OCI-LY1 (cell line): ENCODE measurements at regions not wholly inside any gene's neighbourhood (a gene's known extent, or its start where the extent isn't known, plus 50 kb on each side); places are given as distances from the start of the nearest gene placed in this dataset.
"Not testable (repeated sequence)": the region's sequence is repeated elsewhere in the genome, so short reads cannot be mapped to it uniquely, and the experiment has no call there.

Experiments
- H2AFZ ChIP-seq: fragments of 200-600 bp; sonication (generic), shearing (Covaris generic); 2 replicates; pipeline ENCODE4 v1.6.0; 2014; ENCODE audit warnings: antibody characterized with exemption, mild to moderate bottlenecking, low read length
- H3F3A ChIP-seq: fragments of 200-600 bp; sonication (generic), shearing (Covaris generic); 2 replicates; pipeline ENCODE4 v1.6.0; 2014; ENCODE audit warnings: mild to moderate bottlenecking, antibody characterized with exemption, low read length, moderate library complexity; ENCODE audit not compliant: insufficient read depth
- H3K27ac ChIP-seq: fragments of 200-600 bp; sonication (generic); 2 replicates; pipeline ENCODE4 v1.5.1; 2014; ENCODE audit warnings: low read length, mixed run types, mild to moderate bottlenecking, low read depth; ENCODE audit not compliant: poor library complexity, severe bottlenecking
- H3K27me3 ChIP-seq: fragments of 200-600 bp; sonication (generic); 2 replicates; pipeline ENCODE4 v1.6.0; 2014; ENCODE audit warnings: antibody characterized with exemption, mild to moderate bottlenecking, low read length, moderate library complexity; ENCODE audit not compliant: insufficient read depth
- H3K36me3 ChIP-seq: fragments of 200-600 bp; sonication (generic); 2 replicates; pipeline ENCODE4 v1.6.1; 2014; ENCODE audit warnings: mild to moderate bottlenecking, antibody characterized with exemption, low read length, moderate library complexity, mixed read lengths; ENCODE audit not compliant: insufficient read depth
- H3K4me1 ChIP-seq: fragments of 200-600 bp; sonication (generic); 2 replicates; pipeline ENCODE4 v1.5.1; 2014; ENCODE audit warnings: mild to moderate bottlenecking, low read length, moderate library complexity; ENCODE audit not compliant: insufficient read depth, severe bottlenecking
- H3K4me2 ChIP-seq: fragments of 200-600 bp; sonication (generic), shearing (Covaris generic); 2 replicates; pipeline ENCODE4 v1.6.1; 2014; ENCODE audit warnings: low read length
- H3K4me3 ChIP-seq: fragments of 200-600 bp; sonication (generic); 2 replicates; pipeline ENCODE4 v1.5.1; 2014; ENCODE audit warnings: low read length, low read depth, mild to moderate bottlenecking, mixed read lengths; ENCODE audit not compliant: poor library complexity, severe bottlenecking
- H3K79me2 ChIP-seq: fragments of 200-600 bp; shearing (Covaris generic); 2 replicates; pipeline ENCODE4 v1.6.1; 2016; ENCODE audit warnings: mixed run types, low read length, mixed read lengths; ENCODE audit not compliant: insufficient read depth
- H3K9ac ChIP-seq: fragments of 200-600 bp; sonication (generic), shearing (Covaris generic); 2 replicates; pipeline ENCODE4 v1.6.1; 2014; ENCODE audit warnings: mild to moderate bottlenecking, low read length, mixed read lengths
- H3K9me2 ChIP-seq: fragments of 200-600 bp; sonication (generic), shearing (Covaris generic); 2 replicates; pipeline ENCODE4 v1.6.1; 2014; ENCODE audit warnings: low read depth, mild to moderate bottlenecking, low read length, mixed read lengths
- H3K9me3 ChIP-seq: fragments of 200-600 bp; shearing (Covaris generic); 2 replicates; pipeline ENCODE4 v1.6.1; 2014; ENCODE audit warnings: low read length, mixed read lengths
- H4K20me1 ChIP-seq: fragments of 200-600 bp; sonication (generic), shearing (Covaris generic); 2 replicates; pipeline ENCODE4 v1.6.0; 2016; ENCODE audit warnings: mild to moderate bottlenecking, low read length; ENCODE audit not compliant: insufficient read depth

- not testable (repeated sequence) for H3K27me3 ChIP-seq, H3K9me2 ChIP-seq, H3F3A ChIP-seq, H3K36me3 ChIP-seq, H3K27ac ChIP-seq, H3K79me2 ChIP-seq, H3K4me2 ChIP-seq, H3K4me3 ChIP-seq, H3K4me1 ChIP-seq, H3K9ac ChIP-seq, H3K9me3 ChIP-seq, H2AFZ ChIP-seq, H4K20me1 ChIP-seq
These were observed 303.4 kb downstream of the ANAPC1 start for GRCh38 chr2:111580616-111581015.

- not testable (repeated sequence) for H3K79me2 ChIP-seq, H3K9me2 ChIP-seq, H3K9ac ChIP-seq, H3K4me1 ChIP-seq, H3K4me3 ChIP-seq, H3K36me3 ChIP-seq, H3K4me2 ChIP-seq, H2AFZ ChIP-seq, H3F3A ChIP-seq, H3K9me3 ChIP-seq, H3K27ac ChIP-seq, H4K20me1 ChIP-seq, H3K27me3 ChIP-seq
These were observed 301.9 kb downstream of the ANAPC1 start for GRCh38 chr2:111582090-111582489.

GRCh38 chr2:111583480-111583879 is 300.5 kb downstream of the ANAPC1 start:
- H3K27ac ChIP-seq, H3F3A ChIP-seq, H2AFZ ChIP-seq, H3K79me2 ChIP-seq, H3K9me2 ChIP-seq, H3K4me2 ChIP-seq, H3K9ac ChIP-seq, H3K4me1 ChIP-seq, H3K4me3 ChIP-seq, H4K20me1 ChIP-seq, H3K27me3 ChIP-seq, H3K9me3 ChIP-seq, H3K36me3 ChIP-seq: not testable (repeated sequence)

- not testable (repeated sequence) for H3K9me2 ChIP-seq, H2AFZ ChIP-seq, H3K9ac ChIP-seq, H3K79me2 ChIP-seq, H3K27me3 ChIP-seq, H3F3A ChIP-seq, H3K27ac ChIP-seq, H3K36me3 ChIP-seq, H3K4me2 ChIP-seq, H3K9me3 ChIP-seq, H3K4me1 ChIP-seq, H3K4me3 ChIP-seq, H4K20me1 ChIP-seq
These were observed 299.5 kb downstream of the ANAPC1 start for GRCh38 chr2:111584540-111584939.

GRCh38 chr2:111584950-111585349 is 299.0 kb downstream of the ANAPC1 start:
- H3F3A ChIP-seq, H3K9me3 ChIP-seq, H3K4me3 ChIP-seq, H3K9ac ChIP-seq, H3K4me2 ChIP-seq, H3K27ac ChIP-seq, H2AFZ ChIP-seq, H3K4me1 ChIP-seq, H3K9me2 ChIP-seq, H3K36me3 ChIP-seq, H4K20me1 ChIP-seq, H3K27me3 ChIP-seq, H3K79me2 ChIP-seq: not testable (repeated sequence)

GRCh38 chr2:111586014-111586413 is 298.0 kb downstream of the ANAPC1 start:
- H3K9me2 ChIP-seq, H3K4me2 ChIP-seq, H3F3A ChIP-seq, H3K27ac ChIP-seq, H3K9me3 ChIP-seq, H2AFZ ChIP-seq, H3K27me3 ChIP-seq, H3K4me1 ChIP-seq, H3K4me3 ChIP-seq, H3K36me3 ChIP-seq, H4K20me1 ChIP-seq, H3K9ac ChIP-seq, H3K79me2 ChIP-seq: not testable (repeated sequence)

GRCh38 chr2:111595072-111595471 is 288.9 kb downstream of the ANAPC1 start:
- not testable (repeated sequence) for H3K9me2 ChIP-seq, H4K20me1 ChIP-seq, H2AFZ ChIP-seq, H3K27me3 ChIP-seq, H3K79me2 ChIP-seq, H3K4me1 ChIP-seq, H3F3A ChIP-seq, H3K27ac ChIP-seq, H3K4me3 ChIP-seq, H3K36me3 ChIP-seq, H3K9me3 ChIP-seq, H3K4me2 ChIP-seq, H3K9ac ChIP-seq

- H2AFZ ChIP-seq, H3K36me3 ChIP-seq, H3K9ac ChIP-seq, H3K79me2 ChIP-seq, H3K9me2 ChIP-seq, H3K4me3 ChIP-seq, H3K4me2 ChIP-seq, H3F3A ChIP-seq, H3K4me1 ChIP-seq, H3K27me3 ChIP-seq, H4K20me1 ChIP-seq, H3K9me3 ChIP-seq: not testable (repeated sequence)
- H3K27ac ChIP-seq = peak overlapping the region; percentile 10
These were observed 286.9 kb downstream of the ANAPC1 start for GRCh38 chr2:111596808-111597705.
